ENCODE measurements at regions not wholly inside any gene's neighbourhood (a gene's known extent, or its start where the extent isn't known, plus 50 kb on each side); places are given as distances from the start of the nearest gene placed in this dataset.
A peak's percentile ranks its signal among the peaks of the same experiment; 100 is the strongest.

GRCh38 chr2:62410926-62411456, 95.0 kb downstream of the TMEM17 start:
- Histone ChIP-seq H3K4me1 (ENCODE audit: control insufficient read depth, insufficient read depth, low read length) (peaks cover 11% of the 10 kb centered on the region), H3K27me3 (ENCODE audit: control insufficient read depth, insufficient read depth, low read length) (no peaks in the 10 kb centered on the region), H3K4me2 (ENCODE audit: low read length) (peak overlapping the region; percentile 71), H3K4me3 (ENCODE audit: low read length) (no peak overlapping the region), H3K9ac (ENCODE audit: low read depth, low read length) (peak overlapping the region; percentile 68), H3K36me3 (ENCODE audit: insufficient read depth, low read length) (no peaks in the 10 kb centered on the region), H3K9me3 (replicated peaks; ENCODE audit: low read length) (no peaks in the 10 kb centered on the region)

GRCh38 chr2:62410015-62410453, 96.0 kb downstream of the TMEM17 start:
- no peak overlapping the region for H3K9ac ChIP-seq (ENCODE audit: low read depth, low read length)
- H3K36me3 ChIP-seq (ENCODE audit: insufficient read depth, low read length), result no peaks in the 10 kb centered on the region
- H3K4me1 ChIP-seq (ENCODE audit: control insufficient read depth, insufficient read depth, low read length), result peaks cover 11% of the 10 kb centered on the region
- H3K27me3 ChIP-seq (ENCODE audit: control insufficient read depth, insufficient read depth, low read length), result no peaks in the 10 kb centered on the region
- no peak overlapping the region for H3K4me2 ChIP-seq (ENCODE audit: low read length)
- no peaks in the 10 kb centered on the region for H3K9me3 ChIP-seq (replicated peaks; ENCODE audit: low read length)
- no peak overlapping the region for H3K4me3 ChIP-seq (ENCODE audit: low read length)

GRCh38 chr2:62409442-62409841, 96.6 kb downstream of the TMEM17 start:
- Histone ChIP-seq H3K9me3 (replicated peaks; ENCODE audit: low read length) (no peaks in the 10 kb centered on the region), H3K4me2 (ENCODE audit: low read length) (no peak overlapping the region), H3K27me3 (ENCODE audit: control insufficient read depth, insufficient read depth, low read length) (no peaks in the 10 kb centered on the region), H3K9ac (ENCODE audit: low read depth, low read length) (no peak overlapping the region), H3K4me1 (ENCODE audit: control insufficient read depth, insufficient read depth, low read length) (peaks cover 11% of the 10 kb centered on the region), H3K4me3 (ENCODE audit: low read length) (no peak overlapping the region), H3K36me3 (ENCODE audit: insufficient read depth, low read length) (no peaks in the 10 kb centered on the region)

GRCh38 chr2:62408241-62408677, 97.7 kb downstream of the TMEM17 start:
- Histone ChIP-seq H3K9me3 (replicated peaks; ENCODE audit: low read length) (no peaks in the 10 kb centered on the region), H3K4me3 (ENCODE audit: low read length) (no peak overlapping the region), H3K4me1 (ENCODE audit: control insufficient read depth, insufficient read depth, low read length) (peaks cover 11% of the 10 kb centered on the region), H3K36me3 (ENCODE audit: insufficient read depth, low read length) (no peaks in the 10 kb centered on the region), H3K27me3 (ENCODE audit: control insufficient read depth, insufficient read depth, low read length) (no peaks in the 10 kb centered on the region), H3K9ac (ENCODE audit: low read depth, low read length) (no peak overlapping the region), H3K4me2 (ENCODE audit: low read length) (no peak overlapping the region)

GRCh38 chr2:62407838-62408237, 98.2 kb downstream of the TMEM17 start:
- Histone ChIP-seq H3K4me1 (ENCODE audit: control insufficient read depth, insufficient read depth, low read length) (peaks cover 11% of the 10 kb centered on the region), H3K9ac (ENCODE audit: low read depth, low read length) (no peak overlapping the region), H3K9me3 (replicated peaks; ENCODE audit: low read length) (no peaks in the 10 kb centered on the region), H3K27me3 (ENCODE audit: control insufficient read depth, insufficient read depth, low read length) (no peaks in the 10 kb centered on the region), H3K4me2 (ENCODE audit: low read length) (no peak overlapping the region), H3K4me3 (ENCODE audit: low read length) (no peak overlapping the region), H3K36me3 (ENCODE audit: insufficient read depth, low read length) (no peaks in the 10 kb centered on the region)

GRCh38 chr2:62407401-62407800, 98.6 kb downstream of the TMEM17 start:
- no peaks in the 10 kb centered on the region for H3K36me3 ChIP-seq (ENCODE audit: insufficient read depth, low read length)
- H3K4me1 ChIP-seq (ENCODE audit: control insufficient read depth, insufficient read depth, low read length), result peaks cover 11% of the 10 kb centered on the region
- H3K9me3 ChIP-seq (replicated peaks; ENCODE audit: low read length), result no peaks in the 10 kb centered on the region
- no peak overlapping the region for H3K9ac ChIP-seq (ENCODE audit: low read depth, low read length)
- H3K27me3 ChIP-seq (ENCODE audit: control insufficient read depth, insufficient read depth, low read length), result no peaks in the 10 kb centered on the region
- H3K4me3 ChIP-seq (ENCODE audit: low read length), result no peak overlapping the region
- H3K4me2 ChIP-seq (ENCODE audit: low read length), result no peak overlapping the region

GRCh38 chr2:62406573-62407043, 99.4 kb downstream of the TMEM17 start:
- Histone ChIP-seq H3K4me2 (ENCODE audit: low read length) (no peak overlapping the region), H3K9me3 (replicated peaks; ENCODE audit: low read length) (no peaks in the 10 kb centered on the region), H3K36me3 (ENCODE audit: insufficient read depth, low read length) (no peaks in the 10 kb centered on the region), H3K27me3 (ENCODE audit: control insufficient read depth, insufficient read depth, low read length) (no peaks in the 10 kb centered on the region), H3K4me3 (ENCODE audit: low read length) (no peak overlapping the region), H3K9ac (ENCODE audit: low read depth, low read length) (no peak overlapping the region), H3K4me1 (ENCODE audit: control insufficient read depth, insufficient read depth, low read length) (peaks cover 7% of the 10 kb centered on the region)

GRCh38 chr2:62404913-62405312, 101.1 kb downstream of the TMEM17 start:
- Histone ChIP-seq H3K4me1 (ENCODE audit: control insufficient read depth, insufficient read depth, low read length) (no peaks in the 10 kb centered on the region), H3K9ac (ENCODE audit: low read depth, low read length) (no peak overlapping the region), H3K36me3 (ENCODE audit: insufficient read depth, low read length) (no peaks in the 10 kb centered on the region), H3K4me2 (ENCODE audit: low read length) (no peak overlapping the region), H3K27me3 (ENCODE audit: control insufficient read depth, insufficient read depth, low read length) (no peaks in the 10 kb centered on the region), H3K4me3 (ENCODE audit: low read length) (no peak overlapping the region), H3K9me3 (replicated peaks; ENCODE audit: low read length) (no peaks in the 10 kb centered on the region)

GRCh38 chr2:62402156-62402555, 103.8 kb downstream of the TMEM17 start:
- H3K4me2 ChIP-seq (ENCODE audit: low read length), result no peak overlapping the region
- H3K4me3 ChIP-seq (ENCODE audit: low read length), result no peak overlapping the region
- H3K4me1 ChIP-seq (ENCODE audit: control insufficient read depth, insufficient read depth, low read length), result no peaks in the 10 kb centered on the region
- H3K27me3 ChIP-seq (ENCODE audit: control insufficient read depth, insufficient read depth, low read length), result no peaks in the 10 kb centered on the region
- no peak overlapping the region for H3K9ac ChIP-seq (ENCODE audit: low read depth, low read length)
- H3K9me3 ChIP-seq (replicated peaks; ENCODE audit: low read length), result no peaks in the 10 kb centered on the region
- no peaks in the 10 kb centered on the region for H3K36me3 ChIP-seq (ENCODE audit: insufficient read depth, low read length)

- Histone ChIP-seq H3K9me3 (replicated peaks; ENCODE audit: low read length) (no peaks in the 10 kb centered on the region), H3K9ac (ENCODE audit: low read depth, low read length) (no peak overlapping the region), H3K4me3 (ENCODE audit: low read length) (no peak overlapping the region), H3K27me3 (ENCODE audit: control insufficient read depth, insufficient read depth, low read length) (no peaks in the 10 kb centered on the region), H3K36me3 (ENCODE audit: insufficient read depth, low read length) (no peaks in the 10 kb centered on the region), H3K4me1 (ENCODE audit: control insufficient read depth, insufficient read depth, low read length) (no peaks in the 10 kb centered on the region), H3K4me2 (ENCODE audit: low read length) (no peak overlapping the region)
Measured at GRCh38 chr2:62398356-62398755, 107.6 kb downstream of the TMEM17 start.

- H3K4me3 ChIP-seq (ENCODE audit: low read length), result no peak overlapping the region
- no peak overlapping the region for H3K9ac ChIP-seq (ENCODE audit: low read depth, low read length)
- no peaks in the 10 kb centered on the region for H3K36me3 ChIP-seq (ENCODE audit: insufficient read depth, low read length)
- H3K9me3 ChIP-seq (replicated peaks; ENCODE audit: low read length), result no peaks in the 10 kb centered on the region
- H3K27me3 ChIP-seq (ENCODE audit: control insufficient read depth, insufficient read depth, low read length), result no peaks in the 10 kb centered on the region
- no peak overlapping the region for H3K4me2 ChIP-seq (ENCODE audit: low read length)
- H3K4me1 ChIP-seq (ENCODE audit: control insufficient read depth, insufficient read depth, low read length), result no peaks in the 10 kb centered on the region
Measured at GRCh38 chr2:62396880-62397279, 109.1 kb downstream of the TMEM17 start.

- no peak overlapping the region for H3K4me3 ChIP-seq (ENCODE audit: low read length)
- no peaks in the 10 kb centered on the region for H3K4me1 ChIP-seq (ENCODE audit: control insufficient read depth, insufficient read depth, low read length)
- no peaks in the 10 kb centered on the region for H3K27me3 ChIP-seq (ENCODE audit: control insufficient read depth, insufficient read depth, low read length)
- H3K36me3 ChIP-seq (ENCODE audit: insufficient read depth, low read length), result no peaks in the 10 kb centered on the region
- no peak overlapping the region for H3K9ac ChIP-seq (ENCODE audit: low read depth, low read length)
- no peaks in the 10 kb centered on the region for H3K9me3 ChIP-seq (replicated peaks; ENCODE audit: low read length)
- H3K4me2 ChIP-seq (ENCODE audit: low read length), result no peak overlapping the region
Measured at GRCh38 chr2:62393293-62393692, 112.7 kb downstream of the TMEM17 start.

All from skeletal muscle satellite cell (primary cell).